ENCODE measurements at regions not wholly inside any gene's neighbourhood (a gene's known extent, or its start where the extent isn't known, plus 50 kb on each side); places are given as distances from the start of the nearest gene placed in this dataset.

DNA sequence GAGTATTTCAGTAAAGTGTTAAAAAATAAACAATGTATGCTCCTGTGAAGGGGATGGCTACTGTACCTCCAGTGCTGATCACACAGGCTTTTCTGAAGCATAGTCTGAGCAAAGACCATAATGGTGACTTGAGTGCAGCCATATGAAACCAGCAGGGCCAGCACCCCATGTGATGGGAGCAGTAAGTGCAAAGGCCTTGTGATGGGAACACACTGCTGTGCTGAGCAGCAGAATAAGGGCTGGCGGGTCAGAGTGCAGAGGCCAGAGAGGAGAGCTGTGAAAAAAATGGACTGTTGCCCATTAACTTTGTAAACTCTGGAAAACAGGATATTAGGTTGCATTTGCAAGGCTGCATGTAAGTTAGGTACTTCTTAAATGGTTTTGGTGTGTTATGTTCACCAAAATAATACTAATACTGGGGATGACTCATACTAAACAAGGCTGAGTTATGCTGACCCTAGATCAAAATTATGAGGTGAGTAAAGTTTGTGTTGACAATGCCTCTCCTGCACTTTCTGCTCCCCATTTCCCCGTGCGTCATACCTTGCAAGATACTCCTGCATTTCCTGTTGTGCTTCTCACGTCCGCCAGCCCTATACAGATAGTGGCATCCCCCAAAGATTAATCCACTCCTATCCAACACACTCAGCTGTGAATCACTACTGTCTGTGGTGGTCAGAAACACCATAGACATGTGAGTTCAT is 67.0 kb upstream of the FAM9A start:
- TF ChIP-seq, protein P1, sequence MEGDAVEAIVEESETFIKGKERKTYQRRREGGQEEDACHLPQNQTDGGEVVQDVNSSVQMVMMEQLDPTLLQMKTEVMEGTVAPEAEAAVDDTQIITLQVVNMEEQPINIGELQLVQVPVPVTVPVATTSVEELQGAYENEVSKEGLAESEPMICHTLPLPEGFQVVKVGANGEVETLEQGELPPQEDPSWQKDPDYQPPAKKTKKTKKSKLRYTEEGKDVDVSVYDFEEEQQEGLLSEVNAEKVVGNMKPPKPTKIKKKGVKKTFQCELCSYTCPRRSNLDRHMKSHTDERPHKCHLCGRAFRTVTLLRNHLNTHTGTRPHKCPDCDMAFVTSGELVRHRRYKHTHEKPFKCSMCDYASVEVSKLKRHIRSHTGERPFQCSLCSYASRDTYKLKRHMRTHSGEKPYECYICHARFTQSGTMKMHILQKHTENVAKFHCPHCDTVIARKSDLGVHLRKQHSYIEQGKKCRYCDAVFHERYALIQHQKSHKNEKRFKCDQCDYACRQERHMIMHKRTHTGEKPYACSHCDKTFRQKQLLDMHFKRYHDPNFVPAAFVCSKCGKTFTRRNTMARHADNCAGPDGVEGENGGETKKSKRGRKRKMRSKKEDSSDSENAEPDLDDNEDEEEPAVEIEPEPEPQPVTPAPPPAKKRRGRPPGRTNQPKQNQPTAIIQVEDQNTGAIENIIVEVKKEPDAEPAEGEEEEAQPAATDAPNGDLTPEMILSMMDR (IDR thresholded peaks at IDR 0.05; ENCODE audit: low read depth, low read length) = no peak
- Histone ChIP-seq H3K27me3 (ENCODE audit: control insufficient read depth, insufficient read depth, low read length) (no peaks in the 10 kb centered on the region), H3K27ac (ENCODE audit: low read depth, low read length) (peak overlapping the region; percentile 59), H3K9me3 (ENCODE audit: control insufficient read depth, insufficient read depth, low read length) (no peaks in the 10 kb centered on the region), H3K4me3 (ENCODE audit: low read depth, low read length) (no peak overlapping the region)
- ChIA-PET CTCF (interaction anchor here (0.6 to 1.3 kb wide), 3 partner anchors 12 to 654 kb away, joined by 3 to 8 read pairs (median 3); no protein-coding TSS in a partner anchor), POLR2A (no interaction called here)
- DNase-seq (ENCODE audit: low read depth, low spot score) = peak; percentile 65

DNA sequence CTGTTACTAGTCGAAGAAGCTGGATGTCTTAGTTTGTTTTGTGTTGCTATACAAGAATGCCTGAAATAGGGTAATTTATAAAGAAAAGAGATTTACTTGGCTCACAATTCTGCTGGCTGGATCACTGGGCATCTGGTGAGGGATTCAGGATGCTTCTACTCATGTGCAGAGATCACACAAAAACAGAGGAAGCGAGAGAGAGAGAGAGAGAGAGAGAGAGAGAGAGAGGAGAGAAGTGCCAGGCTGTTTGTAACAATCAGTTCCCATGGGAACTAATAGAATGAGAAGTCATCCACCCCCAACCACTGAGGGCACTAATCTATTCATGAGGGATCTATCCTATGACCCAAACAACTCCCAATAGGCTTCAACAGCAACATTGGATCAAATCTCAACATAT is 66.2 kb upstream of the FAM9A start:
- ChIA-PET POLR2A (no interaction called here), CTCF (interaction anchor here (0.5 kb wide), 1 partner anchor 658 kb away, joined by 3 read pairs; no protein-coding TSS in a partner anchor)
- TF ChIP-seq, protein P1 (IDR thresholded peaks at IDR 0.05; ENCODE audit: low read depth, low read length) = no peak
- no peaks in the 10 kb centered on the region for H3K27me3 ChIP-seq (ENCODE audit: control insufficient read depth, insufficient read depth, low read length)
- H3K4me3 ChIP-seq (ENCODE audit: low read depth, low read length) = no peak overlapping the region
- no peaks in the 10 kb centered on the region for H3K9me3 ChIP-seq (ENCODE audit: control insufficient read depth, insufficient read depth, low read length)
- H3K27ac ChIP-seq (ENCODE audit: low read depth, low read length) = no peak overlapping the region
- no peak for DNase-seq (ENCODE audit: low read depth, low spot score)

DNA sequence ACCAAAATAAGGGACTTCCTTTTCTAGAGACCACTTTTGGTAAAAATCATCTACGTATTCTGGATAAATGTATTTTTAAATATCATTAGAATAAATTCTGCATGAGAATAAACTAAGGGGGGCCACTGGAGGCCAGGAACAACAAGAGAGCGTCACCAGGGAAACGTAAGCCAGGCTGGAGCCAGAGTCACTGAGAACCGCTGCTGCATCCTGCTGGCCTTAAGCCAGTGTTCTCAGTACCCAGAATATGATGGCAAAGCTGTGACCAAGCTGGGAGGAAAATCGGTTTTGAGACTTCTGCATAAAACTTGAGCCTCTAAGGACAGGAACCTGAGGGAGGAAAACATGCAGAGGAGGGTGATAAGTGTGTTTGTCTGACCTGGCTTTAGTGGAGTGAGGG is 63.0 kb upstream of the FAM9A start:
- H3K27ac ChIP-seq (ENCODE audit: low read depth, low read length) = no peak overlapping the region
- ChIA-PET CTCF (no interaction called here), POLR2A (no interaction called here)
- DNase-seq (ENCODE audit: low read depth, low spot score) = no peak
- TF ChIP-seq, protein P1 (IDR thresholded peaks at IDR 0.05; ENCODE audit: low read depth, low read length) = no peak
- no peaks in the 10 kb centered on the region for H3K9me3 ChIP-seq (ENCODE audit: control insufficient read depth, insufficient read depth, low read length)
- no peak overlapping the region for H3K4me3 ChIP-seq (ENCODE audit: low read depth, low read length)
- H3K27me3 ChIP-seq (ENCODE audit: control insufficient read depth, insufficient read depth, low read length) = no peaks in the 10 kb centered on the region

DNA sequence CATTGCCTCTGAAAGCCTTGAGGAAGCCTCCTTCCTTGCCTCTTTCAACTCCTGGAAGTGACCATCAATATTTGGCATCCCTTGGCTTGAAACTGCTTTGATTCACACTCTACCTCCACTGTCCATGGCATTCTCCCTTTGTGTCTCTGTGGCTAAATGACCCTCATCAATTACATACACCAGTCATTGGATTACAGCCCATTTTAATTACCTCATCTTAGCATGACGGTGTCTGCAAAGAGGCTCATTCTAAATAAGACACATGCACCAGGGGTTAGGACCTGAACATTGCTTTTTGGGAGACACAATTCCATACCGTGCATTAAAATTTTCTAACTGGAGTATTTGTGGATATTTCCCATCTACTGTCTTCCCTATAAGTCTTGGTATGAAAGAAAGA is 60.7 kb upstream of the FAM9A start:
- no peak for DNase-seq (ENCODE audit: low read depth, low spot score)
- no peak overlapping the region for H3K4me3 ChIP-seq (ENCODE audit: low read depth, low read length)
- POLR2A ChIA-PET = no interaction called here
- TF ChIP-seq, protein P1 (IDR thresholded peaks at IDR 0.05; ENCODE audit: low read depth, low read length) = no peak
- no peaks in the 10 kb centered on the region for H3K9me3 ChIP-seq (ENCODE audit: control insufficient read depth, insufficient read depth, low read length)
- CTCF ChIA-PET = no interaction called here
- H3K27me3 ChIP-seq (ENCODE audit: control insufficient read depth, insufficient read depth, low read length) = no peaks in the 10 kb centered on the region
- no peak overlapping the region for H3K27ac ChIP-seq (ENCODE audit: low read depth, low read length)

DNA sequence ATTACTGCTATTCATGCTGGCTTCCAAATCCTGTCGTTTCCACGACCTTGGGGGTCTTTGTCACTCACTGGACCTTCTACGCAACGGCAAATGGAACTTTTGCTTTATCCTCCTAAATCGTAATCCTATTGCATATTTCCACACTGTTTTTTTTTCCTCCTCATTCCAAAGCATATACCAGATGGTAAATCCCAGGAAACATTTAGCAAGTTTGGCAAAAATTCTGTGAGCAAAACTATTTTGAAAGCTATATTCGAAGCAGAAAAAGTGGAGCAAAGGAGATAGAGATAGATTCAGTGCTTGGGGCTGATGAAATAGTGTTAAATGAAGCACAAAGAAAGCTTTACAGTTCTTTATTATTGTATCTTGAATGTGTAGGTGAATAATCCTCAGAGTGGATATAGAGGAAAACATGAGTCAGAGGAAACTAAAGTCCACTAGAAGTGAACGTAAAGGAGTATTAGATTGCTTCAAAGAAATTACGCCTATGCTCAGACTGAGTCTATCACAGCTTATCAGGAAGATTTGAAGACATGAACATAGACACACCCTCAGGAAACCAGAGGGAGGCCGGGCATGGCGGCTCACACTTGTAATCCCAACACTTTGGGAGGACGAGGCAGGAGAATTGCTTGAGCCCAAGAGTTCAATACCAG is 50.2 kb upstream of the FAM9A start:
- Histone ChIP-seq H3K27ac (ENCODE audit: low read depth, low read length) (no peak overlapping the region), H3K4me3 (ENCODE audit: low read depth, low read length) (no peak overlapping the region), H3K9me3 (ENCODE audit: control insufficient read depth, insufficient read depth, low read length) (no peaks in the 10 kb centered on the region), H3K27me3 (ENCODE audit: control insufficient read depth, insufficient read depth, low read length) (no peaks in the 10 kb centered on the region)
- no peak for DNase-seq (ENCODE audit: low read depth, low spot score)
- TF ChIP-seq, protein P1 (IDR thresholded peaks at IDR 0.05; ENCODE audit: low read depth, low read length) = no peak
- CTCF ChIA-PET = no interaction called here
- POLR2A ChIA-PET = no interaction called here

Data from AG04450 (cell line).